WI38 (cell line): ENCODE measurements at regions not wholly inside any gene's neighbourhood (a gene's known extent, or its start where the extent isn't known, plus 50 kb on each side); places are given as distances from the start of the nearest gene placed in this dataset.

Experiments used
- H3K4me3 ChIP-seq: 2 replicates; pipeline ENCODE4 v1.5.1; 2011; ENCODE audit warnings: low read depth, mild to moderate bottlenecking, control low read depth, low read length
- CTCF ChIP-seq: IDR thresholded peaks from 2 replicates; pipeline ENCODE4 v1.5.1; 2012; ENCODE audit warnings: low read depth, mild to moderate bottlenecking, control low read depth, low read length

DNA sequence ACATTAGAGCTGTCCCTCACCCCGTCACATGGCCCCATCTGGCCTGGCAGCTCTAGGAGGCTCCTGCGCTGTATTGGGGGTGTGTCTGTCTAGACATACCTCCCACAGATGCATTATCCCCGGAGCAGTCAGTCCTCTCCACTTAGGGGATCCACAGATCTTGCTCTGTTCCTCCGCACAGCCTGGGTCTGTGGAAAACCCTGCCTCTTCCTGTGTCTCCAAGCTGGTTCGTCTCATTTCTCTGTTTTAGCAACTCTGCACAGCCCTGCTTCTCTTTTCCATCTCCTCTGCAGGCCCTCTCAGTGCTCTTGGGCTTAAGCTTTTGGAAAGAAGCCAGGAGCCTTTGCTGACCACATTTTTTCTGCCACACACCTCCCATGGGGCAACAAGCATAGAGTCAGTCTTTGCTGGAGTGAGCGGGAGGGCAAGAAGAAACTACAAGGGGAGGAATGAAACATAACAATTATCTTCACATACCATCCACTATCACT, 241.5 kb downstream of the FOXD2 start:
- TF ChIP-seq CTCF = no peak
- no peak overlapping the region for H3K4me3 ChIP-seq

GRCh38 chr1:47679826-47680225, 242.0 kb downstream of the FOXD2 start:
- no peak for TF ChIP-seq CTCF

DNA sequence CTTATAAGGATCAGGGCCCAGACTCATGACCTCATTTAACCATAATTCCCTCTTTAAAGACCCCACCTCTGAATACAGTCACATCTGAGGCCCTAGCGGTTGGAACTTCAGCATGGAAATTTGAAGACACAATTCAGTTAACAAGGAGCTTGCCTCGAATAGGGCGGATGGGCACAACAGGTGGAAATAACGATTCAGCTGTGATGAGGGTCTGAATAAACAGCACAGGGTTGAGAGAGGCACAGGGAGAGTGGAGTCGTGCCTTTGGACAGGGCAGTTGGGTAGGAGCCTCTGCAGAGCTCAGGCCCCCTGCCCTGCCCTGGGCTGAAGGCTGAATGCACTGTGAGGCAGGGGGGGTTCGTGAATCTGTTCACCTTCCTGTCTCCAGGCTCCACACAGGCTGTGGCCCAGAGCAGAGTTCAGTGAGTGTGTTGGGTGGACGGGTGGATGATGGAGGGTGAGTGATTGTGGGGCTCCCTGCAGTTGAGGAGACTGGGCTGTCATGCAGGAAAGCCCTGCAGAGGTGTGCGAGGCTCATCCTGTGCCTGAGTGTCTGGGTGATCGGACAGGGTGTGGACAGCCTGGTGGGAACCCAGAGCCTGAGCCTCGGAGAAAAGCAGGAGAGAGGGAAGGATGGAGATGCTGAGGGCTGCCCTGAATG, 243.1 kb downstream of the FOXD2 start:
- no peak for TF ChIP-seq CTCF
- no peak overlapping the region for H3K4me3 ChIP-seq

More at GRCh38 chr1:47679826-47680225, 242.0 kb downstream of the FOXD2 start:
- no peak overlapping the region for H3K4me3 ChIP-seq

DNA sequence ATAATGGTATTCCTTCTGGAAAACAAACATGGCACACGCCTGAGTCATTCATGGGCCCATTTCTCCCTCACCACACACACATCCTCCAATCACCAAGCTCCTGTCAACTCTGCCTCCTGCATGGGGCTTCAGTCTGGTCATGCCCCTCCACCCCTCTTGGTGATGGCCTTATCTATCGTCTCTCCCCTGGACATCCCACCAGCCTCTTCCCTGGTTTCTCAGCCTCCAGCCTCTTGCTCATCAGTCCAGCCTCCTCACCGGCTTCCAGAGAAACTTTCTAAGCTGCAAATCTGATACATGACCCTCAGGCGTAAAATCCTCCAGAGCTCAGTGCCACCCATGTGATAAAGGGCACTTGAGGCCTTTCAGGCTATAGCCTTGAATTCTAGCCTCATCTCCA, 243.9 kb downstream of the FOXD2 start:
- no peak for TF ChIP-seq CTCF

DNA sequence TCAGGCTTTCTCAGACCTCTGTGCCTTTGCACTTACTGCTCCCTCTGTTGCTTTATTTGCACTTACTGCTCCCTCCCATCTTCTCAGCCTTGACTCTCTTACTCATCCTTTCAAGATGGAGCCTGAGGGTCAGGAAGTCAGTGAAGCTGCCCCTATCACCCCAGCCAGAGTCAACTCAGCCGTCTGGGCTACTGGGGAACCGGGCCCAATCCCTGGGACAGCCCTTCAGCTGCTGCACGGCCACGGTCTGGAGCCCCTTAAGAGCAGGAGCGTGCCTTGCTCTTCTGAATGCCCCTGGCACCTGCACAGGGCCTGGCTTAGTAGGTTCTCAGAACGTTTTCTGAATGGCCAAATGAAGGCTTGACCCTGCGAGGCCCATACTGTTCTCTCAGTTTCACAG, 244.4 kb downstream of the FOXD2 start:
- H3K4me3 ChIP-seq = no peak overlapping the region
- no peak for TF ChIP-seq CTCF

More for the DNA sequence above, 243.9 kb downstream of the FOXD2 start:
- no peak overlapping the region for H3K4me3 ChIP-seq

- TF ChIP-seq CTCF = no peak
- H3K4me3 ChIP-seq = no peak overlapping the region
These were observed 245.0 kb downstream of the FOXD2 start for GRCh38 chr1:47682786-47683350.

DNA sequence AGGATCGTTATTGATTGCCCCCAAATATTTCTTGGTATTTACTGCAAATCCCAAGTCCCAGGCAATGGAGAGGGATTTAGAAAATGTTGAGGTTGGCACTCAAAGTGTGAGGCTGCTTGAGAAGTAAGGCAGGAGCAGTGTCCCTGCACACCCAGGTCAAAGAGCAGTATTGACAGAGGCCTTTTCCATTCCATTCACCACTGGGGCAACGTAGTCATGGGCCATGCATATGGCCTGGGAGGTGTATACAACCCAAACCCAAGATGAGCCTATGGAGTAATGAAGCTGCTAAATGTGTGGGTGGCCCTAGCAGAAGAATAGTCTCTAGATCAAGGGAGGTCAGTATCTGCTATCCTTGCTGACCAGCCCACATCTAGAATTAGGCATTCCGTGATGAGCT, 245.6 kb downstream of the FOXD2 start:
- no peak for TF ChIP-seq CTCF
- no peak overlapping the region for H3K4me3 ChIP-seq
